ENCODE measurements at regions not wholly inside any gene's neighbourhood (a gene's known extent, or its start where the extent isn't known, plus 50 kb on each side); places are given as distances from the start of the nearest gene placed in this dataset.

- TF ChIP-seq POLR2A (IDR thresholded peaks at IDR 0.05), result no peak
- TF ChIP-seq, protein P1, sequence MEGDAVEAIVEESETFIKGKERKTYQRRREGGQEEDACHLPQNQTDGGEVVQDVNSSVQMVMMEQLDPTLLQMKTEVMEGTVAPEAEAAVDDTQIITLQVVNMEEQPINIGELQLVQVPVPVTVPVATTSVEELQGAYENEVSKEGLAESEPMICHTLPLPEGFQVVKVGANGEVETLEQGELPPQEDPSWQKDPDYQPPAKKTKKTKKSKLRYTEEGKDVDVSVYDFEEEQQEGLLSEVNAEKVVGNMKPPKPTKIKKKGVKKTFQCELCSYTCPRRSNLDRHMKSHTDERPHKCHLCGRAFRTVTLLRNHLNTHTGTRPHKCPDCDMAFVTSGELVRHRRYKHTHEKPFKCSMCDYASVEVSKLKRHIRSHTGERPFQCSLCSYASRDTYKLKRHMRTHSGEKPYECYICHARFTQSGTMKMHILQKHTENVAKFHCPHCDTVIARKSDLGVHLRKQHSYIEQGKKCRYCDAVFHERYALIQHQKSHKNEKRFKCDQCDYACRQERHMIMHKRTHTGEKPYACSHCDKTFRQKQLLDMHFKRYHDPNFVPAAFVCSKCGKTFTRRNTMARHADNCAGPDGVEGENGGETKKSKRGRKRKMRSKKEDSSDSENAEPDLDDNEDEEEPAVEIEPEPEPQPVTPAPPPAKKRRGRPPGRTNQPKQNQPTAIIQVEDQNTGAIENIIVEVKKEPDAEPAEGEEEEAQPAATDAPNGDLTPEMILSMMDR (IDR thresholded peaks at IDR 0.05), result no peak
These were observed 569.7 kb downstream of the KCNJ2 start for GRCh38 chr17:70739065-70739464.
